T-helper 1 cell treated with Interleukin-12 subunit alpha and Interleukin-12 subunit beta and Interleukin-4 antibody, amounts not matched to agents 30 ng/mL and 1 ng/mL, for 36 hours (primary cell): ENCODE measurements at regions not wholly inside any gene's neighbourhood (a gene's known extent, or its start where the extent isn't known, plus 50 kb on each side); places are given as distances from the start of the nearest gene placed in this dataset.

Source experiments
- intact Hi-C: fragments of 100-400 bp; cut with micrococcal nuclease; formaldehyde crosslinking; loops from one replicate; pipeline ENCODE4 v1.15.1; 2024

DNA sequence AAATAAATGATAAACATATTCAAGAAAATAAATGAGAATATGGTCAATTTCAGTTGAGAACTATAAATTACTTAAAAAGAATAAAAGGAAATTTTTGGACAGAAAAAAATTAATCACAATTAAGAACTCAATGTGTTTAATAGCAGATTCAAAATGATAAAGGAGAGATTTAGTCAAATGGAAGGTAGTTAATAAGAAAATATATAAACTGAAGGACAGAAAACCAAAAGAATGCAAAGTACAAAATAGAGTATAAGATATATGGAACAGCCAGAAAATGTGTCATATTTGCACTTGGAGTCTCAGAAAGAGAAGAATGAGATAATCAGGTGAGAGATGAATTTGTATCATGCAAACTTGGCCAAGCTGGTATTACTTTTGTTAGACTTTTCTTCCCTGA is 201.8 kb upstream of the ARID1B start:
- intact Hi-C loops, result no loop called here

GRCh38 chr6:156564807-156565149 is 212.4 kb upstream of the ARID1B start:
- intact Hi-C loops, result loop anchor here (1.0 kb wide), 8 partner anchors 122 to 1237 kb away; no protein-coding TSS in a partner anchor

- intact Hi-C loops, result loop anchor here (1.0 kb wide), 8 partner anchors 122 to 1237 kb away; no protein-coding TSS in a partner anchor
Measured at GRCh38 chr6:156564127-156564806, 212.9 kb upstream of the ARID1B start.

DNA sequence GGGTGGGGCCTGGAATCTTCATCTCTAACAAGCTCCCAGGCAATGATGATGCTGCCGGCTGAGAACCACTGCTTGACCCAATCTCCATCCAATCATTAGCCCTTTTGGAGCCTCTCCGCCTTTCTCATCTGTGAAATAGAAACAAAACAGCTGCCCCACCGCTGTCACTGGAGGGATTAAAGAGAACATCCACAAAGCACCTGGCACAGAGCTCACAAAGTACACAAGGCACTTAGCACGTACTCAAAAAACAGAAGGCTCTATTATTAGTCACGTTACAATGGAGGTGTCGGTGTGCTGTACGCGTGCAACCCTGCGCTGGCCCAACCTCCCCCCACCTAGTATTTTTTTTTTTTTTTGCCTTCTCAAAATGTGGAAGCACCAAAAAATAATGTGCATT is 213.5 kb upstream of the ARID1B start:
- intact Hi-C loops, result loop anchor here (1.0 kb wide), 8 partner anchors 123 to 1236 kb away; no protein-coding TSS in a partner anchor

- intact Hi-C loops, result no loop called here
Measured at GRCh38 chr6:156562636-156563035, 214.5 kb upstream of the ARID1B start.

- intact Hi-C loops, result no loop called here
Measured at GRCh38 chr6:156562019-156562418, 215.2 kb upstream of the ARID1B start.

DNA sequence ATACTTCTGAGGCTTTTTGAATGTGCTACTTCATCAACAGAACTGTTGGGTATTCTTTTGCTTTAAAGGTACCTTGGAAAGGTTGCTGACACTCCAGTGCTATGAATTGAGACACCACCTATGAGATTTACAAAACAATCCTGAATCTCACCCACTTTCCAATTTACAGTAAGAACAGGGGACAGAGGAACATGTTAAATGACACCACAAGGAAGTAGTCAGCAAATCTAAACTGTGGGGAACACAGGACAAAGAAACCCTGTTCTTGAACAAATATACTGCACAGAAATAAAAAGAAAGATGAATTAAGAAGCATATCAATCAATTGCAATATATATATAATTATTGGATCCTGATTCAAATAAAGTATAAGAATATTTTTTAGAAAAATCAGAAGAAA is 216.7 kb upstream of the ARID1B start:
- intact Hi-C loops, result no loop called here

DNA sequence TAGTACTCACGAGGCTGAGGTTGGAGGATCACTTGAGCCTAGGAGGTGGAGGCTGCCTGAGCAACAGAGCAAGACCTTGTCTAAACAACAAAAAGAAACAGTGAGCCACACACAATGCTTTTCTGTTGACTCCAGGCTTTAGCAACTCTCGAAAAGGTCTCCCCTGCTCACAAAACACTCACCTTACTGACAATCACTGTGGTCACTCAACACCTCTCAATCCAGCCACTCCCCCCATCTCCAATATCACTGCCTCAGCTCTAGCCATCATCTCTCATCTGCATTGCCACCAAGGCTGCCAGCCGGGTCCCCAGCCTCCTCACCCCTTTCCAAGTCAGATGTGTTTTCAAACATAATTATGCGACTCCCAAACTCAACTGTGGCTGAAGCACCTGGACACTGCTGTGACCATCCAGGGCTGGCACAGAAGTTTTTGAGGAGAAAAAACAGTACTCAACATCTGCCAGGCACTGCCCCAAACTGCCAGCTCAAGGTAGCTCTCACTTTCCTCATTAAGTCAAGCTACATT is 218.0 kb upstream of the ARID1B start:
- intact Hi-C loops, result no loop called here

DNA sequence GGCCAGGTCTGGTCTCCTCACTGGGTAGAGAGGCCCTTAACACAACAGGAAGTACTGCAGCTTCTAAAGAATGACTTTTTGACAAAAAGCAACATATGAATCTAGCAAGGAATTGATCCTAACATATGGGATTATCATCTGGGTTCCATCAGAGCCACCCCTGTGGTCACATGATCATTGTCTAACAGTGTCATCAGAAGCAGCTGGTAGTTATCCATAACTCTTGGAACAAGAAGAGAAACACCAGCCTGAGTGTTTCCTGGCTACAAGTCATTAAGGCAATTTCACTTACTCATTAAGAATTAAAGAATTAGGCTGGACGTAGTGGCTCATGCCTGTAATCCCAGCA is 219.3 kb upstream of the ARID1B start:
- intact Hi-C loops, result no loop called here

DNA sequence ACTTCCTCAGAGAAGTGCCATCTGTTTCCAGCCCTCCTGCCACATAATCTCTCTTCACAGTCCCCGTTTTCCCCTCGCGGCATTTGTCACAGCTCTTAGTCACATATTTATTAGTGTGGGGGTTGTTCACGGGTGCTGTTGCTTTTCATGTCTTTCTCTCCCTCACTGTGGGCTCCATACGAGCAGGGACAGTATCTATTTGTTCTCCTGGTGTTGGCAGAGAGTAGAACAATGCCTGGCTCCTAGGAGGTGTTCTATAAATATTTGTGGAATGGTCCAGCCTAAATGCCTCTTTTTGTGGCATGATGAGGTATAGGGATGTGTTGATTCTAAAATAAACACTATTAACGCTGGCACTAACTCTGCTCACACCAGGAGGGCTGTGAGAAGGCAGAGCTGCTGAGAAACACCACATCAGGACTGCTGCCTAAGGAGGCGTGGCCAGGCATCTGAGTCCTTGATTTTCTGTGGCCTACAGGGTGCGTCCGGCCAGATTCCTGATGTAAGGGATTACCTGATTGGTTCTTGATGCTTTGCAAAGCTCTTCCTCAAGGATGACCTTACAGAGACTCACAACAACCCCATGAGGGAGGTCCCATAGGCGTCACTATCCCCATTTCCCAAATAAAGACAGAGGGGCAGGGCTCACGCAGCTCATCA is 219.8 kb upstream of the ARID1B start:
- intact Hi-C loops, result no loop called here

DNA sequence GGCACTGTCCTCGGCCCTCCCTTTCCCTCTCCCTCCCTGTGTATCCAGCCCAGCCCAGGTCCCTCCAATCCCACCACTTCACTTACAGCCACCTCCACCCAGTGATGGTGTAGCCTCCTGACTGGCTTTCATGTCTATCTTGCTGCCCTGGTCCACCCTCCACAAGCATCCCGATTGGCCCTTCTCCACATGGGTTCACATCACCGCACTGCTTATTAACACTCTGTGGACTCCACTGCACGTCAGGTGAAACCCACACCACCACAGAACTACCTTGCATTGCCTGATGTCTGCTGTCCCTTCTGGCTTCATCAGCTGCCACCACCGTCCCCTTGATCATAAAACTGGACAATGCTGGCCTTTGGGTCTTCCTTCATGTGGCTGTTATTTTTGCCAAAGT is 220.4 kb upstream of the ARID1B start:
- intact Hi-C loops, result no loop called here

DNA sequence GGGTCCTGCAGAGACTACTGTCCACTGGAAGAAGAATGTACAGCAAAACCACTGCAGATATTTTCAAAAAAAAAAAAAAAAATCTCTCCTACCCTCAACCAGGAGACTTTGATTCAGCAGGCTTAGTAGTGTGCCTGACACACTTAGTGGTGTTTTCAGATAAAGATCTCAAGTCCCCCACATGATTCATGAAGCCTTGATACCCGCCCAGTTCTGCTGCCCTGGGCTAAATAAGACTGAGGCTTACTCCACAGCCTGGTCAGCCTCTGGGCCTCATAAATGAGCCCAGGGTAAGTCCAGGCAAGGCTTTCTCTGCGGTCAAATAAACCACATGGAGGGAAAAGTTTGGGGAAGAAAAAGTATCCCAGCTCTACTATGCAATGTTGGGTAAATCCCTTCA is 222.1 kb upstream of the ARID1B start:
- intact Hi-C loops, result no loop called here

GRCh38 chr6:156554160-156554559 is 223.0 kb upstream of the ARID1B start:
- intact Hi-C loops, result no loop called here

DNA sequence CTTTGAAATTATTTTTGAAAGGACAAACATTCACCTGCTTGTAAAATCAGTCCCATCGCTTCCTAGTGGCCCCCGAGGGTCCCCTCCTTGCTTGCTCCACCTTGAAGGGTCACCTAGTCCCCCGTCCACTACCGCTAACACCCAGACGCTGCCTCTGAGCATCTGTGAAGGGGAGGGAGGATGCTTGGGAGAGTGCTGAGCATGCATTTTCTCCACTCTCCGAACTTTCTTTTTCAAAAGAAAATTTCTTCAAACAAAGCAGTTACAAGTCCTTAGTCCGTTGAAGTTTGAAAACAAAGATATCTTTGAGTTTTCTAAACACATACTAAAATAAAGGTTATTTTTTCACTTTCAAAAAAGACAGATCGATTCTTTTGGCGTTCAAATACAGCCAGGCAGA is 224.3 kb upstream of the ARID1B start:
- intact Hi-C loops, result no loop called here

- intact Hi-C loops, result no loop called here
Measured at GRCh38 chr6:156550949-156551348, 226.2 kb upstream of the ARID1B start.

GRCh38 chr6:156545931-156546330 is 231.2 kb upstream of the ARID1B start:
- intact Hi-C loops, result loop anchor here (2.0 kb wide), 1 partner anchor 33 kb away; no protein-coding TSS in a partner anchor

- intact Hi-C loops, result loop anchor here (2.0 kb wide), 1 partner anchor 34 kb away; no protein-coding TSS in a partner anchor
Measured at GRCh38 chr6:156545021-156545420, 232.2 kb upstream of the ARID1B start.

- intact Hi-C loops, result loop anchor here (2.0 kb wide), 1 partner anchor 35 kb away; no protein-coding TSS in a partner anchor
Measured at GRCh38 chr6:156544046-156544445, 233.1 kb upstream of the ARID1B start.

- intact Hi-C loops, result no loop called here
Measured at GRCh38 chr6:156543431-156543830, 233.7 kb upstream of the ARID1B start.

- intact Hi-C loops, result no loop called here
Measured at GRCh38 chr6:156538875-156539660, 238.1 kb upstream of the ARID1B start.

DNA sequence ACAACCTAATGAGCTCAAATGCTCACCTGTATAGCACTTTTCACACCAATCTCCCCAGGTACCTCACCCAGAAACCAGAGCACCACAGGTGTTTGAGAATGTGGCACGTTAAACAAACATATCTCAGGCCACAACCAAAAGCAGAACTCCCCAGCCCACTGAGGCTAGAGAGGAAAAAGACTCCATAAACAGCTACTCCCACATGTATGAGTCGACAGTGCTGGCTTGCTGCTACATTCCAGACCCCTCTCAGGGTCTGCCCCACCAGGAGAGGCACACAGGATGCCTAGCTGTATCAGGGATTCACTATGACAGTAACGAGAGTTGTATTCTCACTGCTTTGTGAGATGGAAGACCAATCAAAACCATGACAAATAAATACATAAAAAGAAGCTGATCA is 242.6 kb upstream of the ARID1B start:
- intact Hi-C loops, result no loop called here
